Activated B cell treated with CpG ODN at 0.5 μM for 24 hours (primary cell): ENCODE measurements at regions not wholly inside any gene's neighbourhood (a gene's known extent, or its start where the extent isn't known, plus 50 kb on each side); places are given as distances from the start of the nearest gene placed in this dataset.

Experiments
- ATAC-seq: fragments of 200-7000 bp; cut with Tn5 transposase; one replicate; pipeline ENCODE4 v1.10.0; 2021; ENCODE audit warnings: low read depth, mild to moderate bottlenecking, moderate library complexity
- CTCF ChIA-PET: fragments of 350-600 bp; sonication (Branson Sonifier 250); formaldehyde crosslinking; loops from one replicate; lab custom pipeline; 2021; ENCODE audit warnings: antibody characterized with exemption; lab: Charles Lee
- POLR2A ChIA-PET: fragments of 350-600 bp; sonication (Branson Sonifier 250); formaldehyde crosslinking; loops from one replicate; lab custom pipeline; 2021; ENCODE audit warnings: antibody characterized with exemption; lab: Charles Lee
- DNase-seq: peaks from one replicate; pipeline ENCODE4 v3.0.0; 2022
- H3K27ac Mint-ChIP-seq: one replicate; pipeline ENCODE4 v1.8.0; 2020; ENCODE audit warnings: mixed read lengths
- H3K27me3 Mint-ChIP-seq: one replicate; pipeline ENCODE4 v1.8.0; 2021; ENCODE audit warnings: mixed read lengths
- H3K36me3 Mint-ChIP-seq: one replicate; pipeline ENCODE4 v1.8.0; 2021; ENCODE audit warnings: low read depth, mixed read lengths
- H3K4me1 Mint-ChIP-seq: one replicate; pipeline ENCODE4 v1.8.0; 2021; ENCODE audit warnings: mixed read lengths
- H3K4me3 Mint-ChIP-seq: one replicate; pipeline ENCODE4 v1.8.0; 2020; ENCODE audit warnings: mild to moderate bottlenecking, mixed read lengths
- H3K9me3 Mint-ChIP-seq: one replicate; pipeline ENCODE4 v1.8.0; 2020; ENCODE audit warnings: mixed read lengths
- intact Hi-C: fragments of 100-400 bp; cut with micrococcal nuclease; formaldehyde crosslinking; loops from one replicate; pipeline ENCODE4 v1.15.1; 2024
- TF ChIP-seq, protein P1 (sequence below): fragments of 200-600 bp; IDR thresholded peaks from one replicate; pipeline ENCODE4 v1.8.0; 2022; ENCODE audit warnings: antibody characterized with exemption, mild to moderate bottlenecking

DNA sequence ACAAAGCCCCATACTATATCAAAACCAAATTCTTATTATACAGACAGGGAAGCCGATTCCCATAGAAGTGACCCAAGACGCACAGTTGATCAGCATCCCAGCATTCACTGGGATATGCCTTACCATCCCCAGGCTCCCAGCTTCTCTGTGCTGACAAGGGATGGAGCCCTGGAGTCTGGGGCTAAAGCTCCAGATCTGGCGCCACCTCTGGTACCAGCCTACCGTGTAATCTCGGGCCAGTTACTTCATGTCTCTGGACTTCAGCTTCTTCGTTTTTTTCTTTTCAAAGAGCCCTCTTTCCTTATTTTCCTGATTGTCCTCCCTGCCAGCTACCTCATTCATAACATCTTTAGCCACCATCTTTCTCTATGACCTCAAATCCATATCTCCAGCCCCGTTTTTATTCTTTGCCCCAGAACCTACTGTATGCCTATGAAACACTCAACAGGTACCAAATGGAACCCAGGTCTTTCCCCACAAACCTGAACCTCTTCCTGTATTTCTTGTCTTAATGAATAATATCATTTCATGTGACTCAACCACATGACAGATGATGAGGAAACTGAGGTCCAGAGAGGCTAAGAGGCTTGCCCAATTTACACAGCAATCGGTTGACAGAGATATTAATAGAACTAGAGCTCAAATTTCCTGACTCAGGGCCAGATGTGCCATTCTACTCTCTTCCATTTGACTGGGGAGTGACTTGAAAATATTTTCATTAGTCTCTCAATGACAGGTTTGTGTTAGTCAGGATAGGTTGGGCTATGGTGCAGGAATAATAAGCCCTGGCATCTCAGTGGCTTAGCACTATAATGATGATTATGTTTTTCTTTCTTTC is 85.4 kb upstream of the TLE3 start:
- Mint-ChIP-seq H3K4me3 (no peak overlapping the region), H3K36me3 (no peaks in the 10 kb centered on the region), H3K27ac (no peak overlapping the region), H3K4me1 (no peaks in the 10 kb centered on the region), H3K9me3 (no peaks in the 10 kb centered on the region), H3K27me3 (peaks cover 5% of the 10 kb centered on the region)
- TF ChIP-seq, protein P1, sequence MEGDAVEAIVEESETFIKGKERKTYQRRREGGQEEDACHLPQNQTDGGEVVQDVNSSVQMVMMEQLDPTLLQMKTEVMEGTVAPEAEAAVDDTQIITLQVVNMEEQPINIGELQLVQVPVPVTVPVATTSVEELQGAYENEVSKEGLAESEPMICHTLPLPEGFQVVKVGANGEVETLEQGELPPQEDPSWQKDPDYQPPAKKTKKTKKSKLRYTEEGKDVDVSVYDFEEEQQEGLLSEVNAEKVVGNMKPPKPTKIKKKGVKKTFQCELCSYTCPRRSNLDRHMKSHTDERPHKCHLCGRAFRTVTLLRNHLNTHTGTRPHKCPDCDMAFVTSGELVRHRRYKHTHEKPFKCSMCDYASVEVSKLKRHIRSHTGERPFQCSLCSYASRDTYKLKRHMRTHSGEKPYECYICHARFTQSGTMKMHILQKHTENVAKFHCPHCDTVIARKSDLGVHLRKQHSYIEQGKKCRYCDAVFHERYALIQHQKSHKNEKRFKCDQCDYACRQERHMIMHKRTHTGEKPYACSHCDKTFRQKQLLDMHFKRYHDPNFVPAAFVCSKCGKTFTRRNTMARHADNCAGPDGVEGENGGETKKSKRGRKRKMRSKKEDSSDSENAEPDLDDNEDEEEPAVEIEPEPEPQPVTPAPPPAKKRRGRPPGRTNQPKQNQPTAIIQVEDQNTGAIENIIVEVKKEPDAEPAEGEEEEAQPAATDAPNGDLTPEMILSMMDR = no peak
- ChIA-PET POLR2A (interaction anchor here (0.6 kb wide), 1 partner anchor 15 kb away, joined by 29 read pairs; no protein-coding TSS in a partner anchor), CTCF (no interaction called here)
- DNase-seq (no peak), ATAC-seq (no peak)
- intact Hi-C loops = no loop called here

- ATAC-seq (no peak), DNase-seq (no peak)
- H3K36me3 Mint-ChIP-seq = no peaks in the 10 kb centered on the region
- peaks cover 5% of the 10 kb centered on the region for H3K27me3 Mint-ChIP-seq
- H3K4me1 Mint-ChIP-seq = no peaks in the 10 kb centered on the region
- H3K4me3 Mint-ChIP-seq = no peak overlapping the region
- POLR2A ChIA-PET = no interaction called here
- TF ChIP-seq, protein P1 = no peak
- intact Hi-C loops = no loop called here
- no peaks in the 10 kb centered on the region for H3K9me3 Mint-ChIP-seq
- CTCF ChIA-PET = no interaction called here
- no peak overlapping the region for H3K27ac Mint-ChIP-seq
These were observed 84.0 kb upstream of the TLE3 start for GRCh38 chr15:70181626-70182255.

DNA sequence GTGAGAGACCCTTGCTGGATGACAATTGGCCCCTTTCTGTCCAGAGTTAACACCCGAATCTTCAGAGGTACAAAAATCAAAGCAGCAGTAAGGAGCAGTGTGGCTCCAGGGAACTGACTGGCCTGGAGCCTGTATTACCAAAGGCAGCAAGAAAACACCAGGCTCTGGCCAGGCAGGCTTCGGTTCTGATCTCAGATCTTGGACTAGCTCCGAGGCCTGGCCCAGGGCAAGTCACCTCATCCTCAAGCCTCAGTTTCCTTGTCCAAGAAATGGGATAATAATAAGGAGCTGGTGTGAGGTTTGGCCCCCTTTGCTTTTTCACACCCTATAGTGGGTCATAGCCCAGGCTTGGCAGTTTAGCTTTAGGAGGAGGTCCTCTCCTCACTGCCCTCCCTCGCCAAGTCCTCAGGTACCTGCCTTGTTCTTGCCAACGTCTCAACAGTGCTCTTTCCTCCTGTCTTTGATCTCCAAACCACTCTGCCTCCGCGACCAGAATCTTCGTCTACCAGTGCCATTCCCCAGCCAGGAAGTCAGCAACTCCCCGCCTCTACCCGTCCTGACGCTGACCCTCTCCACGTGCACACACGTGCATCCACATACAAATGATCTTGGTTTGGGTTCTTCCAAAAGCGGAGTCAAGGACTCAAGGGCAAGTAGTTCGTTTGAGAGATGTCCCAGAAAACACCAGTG is 82.6 kb upstream of the TLE3 start:
- no peaks in the 10 kb centered on the region for H3K9me3 Mint-ChIP-seq
- POLR2A ChIA-PET = no interaction called here

DNA sequence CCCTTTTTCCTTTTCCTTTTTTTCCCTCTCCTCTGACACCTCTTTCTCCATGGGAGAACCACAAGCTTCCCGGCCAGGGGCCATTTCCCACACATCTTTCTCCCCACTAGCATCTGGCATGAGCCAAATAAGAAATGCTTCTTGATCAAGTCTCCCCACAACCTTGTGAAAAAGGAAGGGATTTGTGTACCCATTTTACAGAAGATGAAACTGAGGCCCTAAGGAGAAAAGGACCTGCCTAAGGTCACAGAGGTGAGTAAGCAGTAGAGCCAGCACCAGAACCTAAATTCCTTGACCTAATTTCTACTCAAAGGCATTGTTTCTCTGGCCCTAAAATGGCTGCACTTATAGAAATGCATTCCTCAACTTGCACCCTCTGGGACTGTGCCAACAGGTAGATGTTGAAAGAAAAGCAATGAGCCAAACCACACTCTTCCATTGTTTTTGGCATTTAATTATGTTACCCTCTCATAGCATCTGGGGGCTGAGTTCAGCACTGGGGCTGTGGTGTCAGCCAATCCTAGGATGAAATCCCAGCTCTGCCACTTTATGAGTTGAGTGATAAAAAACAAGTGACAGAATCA is 81.7 kb upstream of the TLE3 start:
- no peak for ATAC-seq
- peaks cover 5% of the 10 kb centered on the region for H3K27me3 Mint-ChIP-seq

More for the DNA sequence above, 82.6 kb upstream of the TLE3 start:
- ATAC-seq = no peak
- intact Hi-C loops = no loop called here
- no peaks in the 10 kb centered on the region for H3K36me3 Mint-ChIP-seq
- H3K27me3 Mint-ChIP-seq = peaks cover 5% of the 10 kb centered on the region
- H3K27ac Mint-ChIP-seq = no peak overlapping the region
- H3K4me1 Mint-ChIP-seq = no peaks in the 10 kb centered on the region
- TF ChIP-seq, protein P1 = no peak
- no peak overlapping the region for H3K4me3 Mint-ChIP-seq
- CTCF ChIA-PET = no interaction called here
- no peak for DNase-seq

More for the DNA sequence above, 81.7 kb upstream of the TLE3 start:
- Mint-ChIP-seq H3K4me1 (no peaks in the 10 kb centered on the region), H3K36me3 (no peaks in the 10 kb centered on the region), H3K4me3 (no peak overlapping the region), H3K9me3 (no peaks in the 10 kb centered on the region), H3K27ac (no peak overlapping the region)
- TF ChIP-seq, protein P1 = no peak
- ChIA-PET CTCF (no interaction called here), POLR2A (no interaction called here)
- no peak for DNase-seq
- intact Hi-C loops = no loop called here
